GM10266 (cell line): ENCODE measurements at regions not wholly inside any gene's neighbourhood (a gene's known extent, or its start where the extent isn't known, plus 50 kb on each side); places are given as distances from the start of the nearest gene placed in this dataset.

Source experiments
- DNase-seq: peaks from one replicate; pipeline ENCODE4 v3.0.0; 2012; ENCODE audit errors: extremely low spot score
- TF ChIP-seq, protein P1 (sequence below): IDR thresholded peaks from 2 replicates; pipeline ENCODE4 v1.5.1; 2012; ENCODE audit warnings: mild to moderate bottlenecking, low read depth; ENCODE audit not compliant: control insufficient read depth, insufficient read depth; ENCODE audit errors: missing control alignments

- no peak for DNase-seq
- TF ChIP-seq, protein P1, sequence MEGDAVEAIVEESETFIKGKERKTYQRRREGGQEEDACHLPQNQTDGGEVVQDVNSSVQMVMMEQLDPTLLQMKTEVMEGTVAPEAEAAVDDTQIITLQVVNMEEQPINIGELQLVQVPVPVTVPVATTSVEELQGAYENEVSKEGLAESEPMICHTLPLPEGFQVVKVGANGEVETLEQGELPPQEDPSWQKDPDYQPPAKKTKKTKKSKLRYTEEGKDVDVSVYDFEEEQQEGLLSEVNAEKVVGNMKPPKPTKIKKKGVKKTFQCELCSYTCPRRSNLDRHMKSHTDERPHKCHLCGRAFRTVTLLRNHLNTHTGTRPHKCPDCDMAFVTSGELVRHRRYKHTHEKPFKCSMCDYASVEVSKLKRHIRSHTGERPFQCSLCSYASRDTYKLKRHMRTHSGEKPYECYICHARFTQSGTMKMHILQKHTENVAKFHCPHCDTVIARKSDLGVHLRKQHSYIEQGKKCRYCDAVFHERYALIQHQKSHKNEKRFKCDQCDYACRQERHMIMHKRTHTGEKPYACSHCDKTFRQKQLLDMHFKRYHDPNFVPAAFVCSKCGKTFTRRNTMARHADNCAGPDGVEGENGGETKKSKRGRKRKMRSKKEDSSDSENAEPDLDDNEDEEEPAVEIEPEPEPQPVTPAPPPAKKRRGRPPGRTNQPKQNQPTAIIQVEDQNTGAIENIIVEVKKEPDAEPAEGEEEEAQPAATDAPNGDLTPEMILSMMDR = no peak
These were observed 53.6 kb upstream of the ITGA6 start for GRCh38 chr2:172373766-172374165.

DNA sequence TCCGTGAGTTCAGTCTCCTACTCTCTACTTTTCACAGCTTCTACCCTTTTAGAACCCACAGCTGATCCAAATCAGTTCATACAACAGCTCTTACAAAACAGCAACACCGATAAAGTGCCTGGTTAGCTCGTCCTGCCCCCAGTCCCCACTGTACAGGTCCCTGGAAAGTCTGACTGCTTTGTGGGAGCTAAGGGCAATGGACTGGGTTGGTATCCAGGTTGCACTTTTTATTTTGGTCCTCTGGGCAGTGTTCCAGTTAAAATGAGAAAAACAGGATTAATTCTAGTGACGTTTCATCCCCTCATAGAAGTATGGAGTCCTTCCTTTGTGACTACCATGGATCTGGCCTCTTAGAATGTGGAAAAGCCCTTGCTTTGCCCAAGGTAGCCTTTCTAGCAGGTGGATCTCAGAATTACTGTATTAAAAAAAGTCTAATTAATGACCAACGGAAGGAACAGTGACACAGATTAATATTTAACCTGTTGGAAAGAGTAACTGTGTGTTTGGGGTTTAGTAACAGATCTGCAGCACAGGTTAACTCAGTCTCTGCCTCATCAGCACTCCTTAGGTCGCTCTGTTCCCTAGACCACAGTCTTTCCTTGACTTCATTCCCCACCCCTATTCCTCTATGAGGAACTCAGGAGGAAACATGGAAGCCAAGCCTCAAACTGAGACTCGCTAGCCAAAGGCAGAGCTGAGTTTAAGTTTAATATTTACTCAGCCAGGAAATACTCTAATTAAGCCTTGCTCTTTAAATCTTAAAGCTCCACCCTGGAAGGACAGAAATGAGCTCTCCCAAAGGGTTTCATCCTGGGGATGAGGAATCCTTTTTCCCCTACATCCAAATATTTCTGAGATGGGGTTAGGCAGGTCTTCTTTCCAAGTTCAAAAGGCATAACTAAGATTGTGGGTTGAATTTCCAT lies 52.8 kb upstream of the ITGA6 start:
- TF ChIP-seq, protein P1 = no peak
- DNase-seq = no peak

GRCh38 chr2:172375251-172375650 lies 52.1 kb upstream of the ITGA6 start:
- TF ChIP-seq, protein P1 = no peak
- no peak for DNase-seq

DNA sequence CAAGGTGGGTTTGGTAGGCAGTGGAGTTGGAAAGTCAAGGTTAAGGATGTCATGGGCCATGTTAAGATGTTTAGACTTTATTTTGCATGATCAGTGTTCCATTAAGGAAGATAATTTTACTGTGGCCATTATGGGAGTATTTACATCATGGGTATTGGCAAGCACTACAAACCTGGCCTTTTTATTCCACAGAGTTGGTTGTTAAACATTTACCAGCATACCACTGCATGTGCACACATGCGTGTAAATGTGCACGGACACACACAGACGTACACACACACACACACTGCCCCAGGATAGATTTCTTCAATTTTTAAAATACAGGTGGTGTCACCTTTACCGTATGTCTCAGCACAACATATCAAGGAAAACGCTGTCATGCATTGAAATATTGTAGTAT lies 51.4 kb upstream of the ITGA6 start:
- DNase-seq = no peak
- TF ChIP-seq, protein P1 = no peak

- DNase-seq = no peak
- TF ChIP-seq, protein P1 = no peak
These were observed 50.8 kb upstream of the ITGA6 start for GRCh38 chr2:172376505-172377125.

- no peak for DNase-seq
- TF ChIP-seq, protein P1 = no peak
These were observed 50.0 kb upstream of the ITGA6 start for GRCh38 chr2:172377408-172377807.
